WTC11 (cell line): ENCODE measurements at regions not wholly inside any gene's neighbourhood (a gene's known extent, or its start where the extent isn't known, plus 50 kb on each side); places are given as distances from the start of the nearest gene placed in this dataset.

ENCODE experiments used
- ATAC-seq: fragments of 200-7000 bp; cut with Tn5 transposase; 2 replicates; pipeline ENCODE4 v1.10.0; 2021; ENCODE audit warnings: mild to moderate bottlenecking, moderate library complexity
- CTCF ChIA-PET: fragments of 300-600 bp; sonication (Branson Sonifier 250); formaldehyde crosslinking; loops from one replicate; lab custom pipeline; 2021; ENCODE audit warnings: antibody characterized with exemption; lab: Charles Lee
- POLR2A ChIA-PET: fragments of 350-600 bp; sonication (Branson Sonifier 250); formaldehyde crosslinking; loops from one replicate; lab custom pipeline; 2021; ENCODE audit warnings: antibody characterized with exemption; lab: Charles Lee
- DNase-seq: peaks from one replicate; pipeline ENCODE4 v3.0.0; 2021; ENCODE audit warnings: low spot score
- H3K27ac Mint-ChIP-seq: 2 replicates; pipeline ENCODE4 v1.8.0; 2021; ENCODE audit warnings: mixed read lengths
- H3K27me3 Mint-ChIP-seq: 2 replicates; pipeline ENCODE4 v1.8.0; 2021; ENCODE audit warnings: low read depth, mild to moderate bottlenecking, moderate library complexity, mixed read lengths
- H3K36me3 Mint-ChIP-seq: 2 replicates; pipeline ENCODE4 v1.8.0; 2021; ENCODE audit warnings: mixed read lengths
- H3K4me1 Mint-ChIP-seq: 2 replicates; pipeline ENCODE4 v1.8.0; 2022; ENCODE audit warnings: mixed read lengths
- H3K4me3 Mint-ChIP-seq: 2 replicates; pipeline ENCODE4 v1.8.0; 2021; ENCODE audit warnings: mild to moderate bottlenecking, moderate library complexity, mixed read lengths
- H3K9me3 Mint-ChIP-seq: 2 replicates; pipeline ENCODE4 v1.8.0; 2021; ENCODE audit warnings: mixed read lengths
- ARID4B ChIP-seq: sonication (generic); formaldehyde crosslinking; IDR thresholded peaks from 2 replicates; pipeline ENCODE4 v1.8.0; 2023; ENCODE audit warnings: missing genetic modification reagents, mild to moderate bottlenecking, borderline replicate concordance
- ATF2 ChIP-seq: sonication (generic); formaldehyde crosslinking; IDR thresholded peaks from 2 replicates; pipeline ENCODE4 v1.8.1; 2022; ENCODE audit warnings: low read depth, missing genetic modification reagents, borderline replicate concordance
- ATF3 ChIP-seq: sonication (generic); formaldehyde crosslinking; conservative IDR thresholded peaks from 2 replicates; pipeline ENCODE4 v1.8.1; 2022; ENCODE audit warnings: mild to moderate bottlenecking, missing genetic modification reagents
- CTCF ChIP-seq: fragments of 200-600 bp; IDR thresholded peaks from 2 replicates; pipeline ENCODE4 v1.8.0; 2022; ENCODE audit warnings: antibody characterized with exemption
- E2F5 ChIP-seq: sonication (generic); formaldehyde crosslinking; IDR thresholded peaks from 2 replicates; pipeline ENCODE4 v1.8.1; 2022; ENCODE audit warnings: mild to moderate bottlenecking, moderate library complexity, missing genetic modification reagents
- ERG ChIP-seq: fragments of 250-450 bp; sonication (Bioruptor Pico); IDR thresholded peaks from 2 replicates; pipeline ENCODE4 v1.8.0; 2021; ENCODE audit warnings: mild to moderate bottlenecking
- FOXJ3 ChIP-seq: sonication (generic); formaldehyde crosslinking; IDR thresholded peaks from 2 replicates; pipeline ENCODE4 v1.9.0; 2021; ENCODE audit warnings: missing genetic modification reagents, mild to moderate bottlenecking, borderline replicate concordance
- GRHL2 ChIP-seq: fragments of 250-450 bp; sonication (Bioruptor Pico); IDR thresholded peaks from 2 replicates; pipeline ENCODE4 v1.8.0; 2022; ENCODE audit warnings: mild to moderate bottlenecking, moderate library complexity; ENCODE audit not compliant: insufficient replicate concordance, severe bottlenecking
- MLX ChIP-seq: sonication (generic); formaldehyde crosslinking; IDR thresholded peaks from 2 replicates; pipeline ENCODE4 v1.8.1; 2023; ENCODE audit warnings: mild to moderate bottlenecking, missing genetic modification reagents, moderate library complexity
- NR1H2 ChIP-seq: sonication (generic); formaldehyde crosslinking; IDR thresholded peaks from 2 replicates; pipeline ENCODE4 v1.9.0; 2021; ENCODE audit warnings: mild to moderate bottlenecking, moderate library complexity, missing genetic modification reagents
- PRDM15 ChIP-seq: sonication (generic); formaldehyde crosslinking; IDR thresholded peaks from 2 replicates; pipeline ENCODE4 v1.8.0; 2022; ENCODE audit warnings: missing genetic modification reagents
- TEAD4 ChIP-seq: sonication (generic); formaldehyde crosslinking; IDR thresholded peaks from 2 replicates; pipeline ENCODE4 v1.8.0; 2022; ENCODE audit warnings: mild to moderate bottlenecking, missing genetic modification reagents
- TP53 ChIP-seq: sonication (generic); formaldehyde crosslinking; IDR thresholded peaks from 2 replicates; pipeline ENCODE4 v1.8.1; 2023; ENCODE audit warnings: mild to moderate bottlenecking, missing genetic modification reagents
- ZMAT4 ChIP-seq: fragments of 250-450 bp; sonication (Bioruptor Pico); IDR thresholded peaks from 2 replicates; pipeline ENCODE4 v1.9.0; 2021; ENCODE audit warnings: mild to moderate bottlenecking
- ZNF219 ChIP-seq: sonication (generic); formaldehyde crosslinking; IDR thresholded peaks from 2 replicates; pipeline ENCODE4 v1.8.0; 2023; ENCODE audit warnings: missing genetic modification reagents, mild to moderate bottlenecking, borderline replicate concordance
- ZNF281 ChIP-seq: sonication (generic); formaldehyde crosslinking; IDR thresholded peaks from 2 replicates; pipeline ENCODE4 v1.8.0; 2023; ENCODE audit warnings: mild to moderate bottlenecking, missing genetic modification reagents

- no peak for TF ChIP-seq FOXJ3 (CRISPR knock-in tag)
- no peak for TF ChIP-seq GRHL2 (CRISPR knock-in tag)
- TF ChIP-seq ATF2 (CRISPR knock-in tag) = no peak
- no peak for TF ChIP-seq E2F5 (CRISPR knock-in tag)
- no peak for TF ChIP-seq ARID4B (CRISPR knock-in tag)
- TF ChIP-seq TP53 = no peak
- TF ChIP-seq MLX (CRISPR knock-in tag) = no peak
Measured at GRCh38 chr2:16043192-16043591, 102.8 kb downstream of the MYCN start (continued).

- POLR2A ChIA-PET = no interaction called here
- Mint-ChIP-seq H3K9me3 (peaks cover 5% of the 10 kb centered on the region), H3K27ac (no peak overlapping the region), H3K4me1 (peaks cover 20% of the 10 kb centered on the region), H3K27me3 (peaks cover 2% of the 10 kb centered on the region; the same call in 1 of the 2 replicates), H3K36me3 (no peaks in the 10 kb centered on the region), H3K4me3 (no peak overlapping the region)
- no peak for ATAC-seq
- CTCF ChIA-PET = interaction anchor here (1.0 kb wide), 1 partner anchor 8 kb away, joined by 3 read pairs; no protein-coding TSS in a partner anchor
- no peak for DNase-seq
- TF ChIP-seq PRDM15 (CRISPR knock-in tag) (no peak), ATF3 (CRISPR knock-in tag) (no peak), ZNF219 (CRISPR knock-in tag) (no peak), GRHL2 (CRISPR knock-in tag) (no peak), NR1H2 (no peak), CTCF (no peak), ZNF281 (CRISPR knock-in tag) (no peak), ZMAT4 (CRISPR knock-in tag) (no peak), ERG (CRISPR knock-in tag) (no peak), TEAD4 (no peak)
Measured at GRCh38 chr2:16042201-16042700, 101.9 kb downstream of the MYCN start.
